Epithelial cell of proximal tubule (primary cell): ENCODE measurements at regions not wholly inside any gene's neighbourhood (a gene's known extent, or its start where the extent isn't known, plus 50 kb on each side); places are given as distances from the start of the nearest gene placed in this dataset.
"Not testable (repeated sequence)": the region's sequence is repeated elsewhere in the genome, so short reads cannot be mapped to it uniquely, and the experiment has no call there.

Experiments
- DNase-seq: peaks from one replicate; pipeline ENCODE4 v3.0.0-alpha.2; 2011; ENCODE audit warnings: low read depth
- H3K4me3 ChIP-seq: 2 replicates; pipeline ENCODE4 v1.5.1; 2011; ENCODE audit warnings: low read depth, mild to moderate bottlenecking, low read length
- TF ChIP-seq, protein P1 (sequence below): conservative IDR thresholded peaks from 2 replicates; pipeline ENCODE4 v1.5.1; 2012; ENCODE audit warnings: low read depth, mild to moderate bottlenecking, low read length

DNA sequence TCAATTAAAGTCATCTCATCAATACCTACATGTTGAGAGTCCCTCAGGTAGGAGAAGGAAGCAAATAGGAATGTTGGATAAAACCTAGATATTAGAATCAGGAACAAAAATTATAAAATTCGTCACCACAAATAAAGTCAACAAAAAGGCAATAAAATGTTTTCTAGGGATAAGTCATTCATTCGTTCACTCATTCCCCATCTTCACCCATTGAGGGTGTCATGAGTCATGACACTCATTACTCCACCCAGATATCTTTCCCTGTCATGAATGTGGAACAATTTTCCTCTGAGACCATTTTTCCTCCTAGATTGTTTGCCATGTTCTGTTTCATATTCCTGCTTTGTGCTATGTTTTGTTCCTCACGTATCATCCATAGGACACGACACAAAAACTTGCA lies 50.9 kb upstream of the OLIG3 start:
- TF ChIP-seq, protein P1, sequence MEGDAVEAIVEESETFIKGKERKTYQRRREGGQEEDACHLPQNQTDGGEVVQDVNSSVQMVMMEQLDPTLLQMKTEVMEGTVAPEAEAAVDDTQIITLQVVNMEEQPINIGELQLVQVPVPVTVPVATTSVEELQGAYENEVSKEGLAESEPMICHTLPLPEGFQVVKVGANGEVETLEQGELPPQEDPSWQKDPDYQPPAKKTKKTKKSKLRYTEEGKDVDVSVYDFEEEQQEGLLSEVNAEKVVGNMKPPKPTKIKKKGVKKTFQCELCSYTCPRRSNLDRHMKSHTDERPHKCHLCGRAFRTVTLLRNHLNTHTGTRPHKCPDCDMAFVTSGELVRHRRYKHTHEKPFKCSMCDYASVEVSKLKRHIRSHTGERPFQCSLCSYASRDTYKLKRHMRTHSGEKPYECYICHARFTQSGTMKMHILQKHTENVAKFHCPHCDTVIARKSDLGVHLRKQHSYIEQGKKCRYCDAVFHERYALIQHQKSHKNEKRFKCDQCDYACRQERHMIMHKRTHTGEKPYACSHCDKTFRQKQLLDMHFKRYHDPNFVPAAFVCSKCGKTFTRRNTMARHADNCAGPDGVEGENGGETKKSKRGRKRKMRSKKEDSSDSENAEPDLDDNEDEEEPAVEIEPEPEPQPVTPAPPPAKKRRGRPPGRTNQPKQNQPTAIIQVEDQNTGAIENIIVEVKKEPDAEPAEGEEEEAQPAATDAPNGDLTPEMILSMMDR, result no peak
- no peak for DNase-seq

DNA sequence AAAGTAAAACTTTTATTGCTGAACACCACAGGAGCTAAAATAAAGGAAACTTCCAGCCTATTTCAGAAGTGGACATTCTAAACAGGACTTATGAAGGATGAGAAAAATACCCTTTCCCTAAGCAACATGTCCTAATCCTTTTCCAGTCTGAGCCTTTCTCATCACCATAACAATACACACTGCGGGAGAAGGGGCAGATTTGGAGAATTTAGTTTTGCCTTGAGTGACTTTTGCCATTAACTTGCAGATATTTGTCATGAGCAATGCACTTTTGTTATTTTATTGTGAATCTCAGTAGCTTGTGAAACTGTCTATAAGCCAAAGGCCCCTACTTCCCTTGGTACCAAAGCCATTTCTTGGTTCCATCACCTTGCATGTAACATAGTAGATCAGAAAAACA lies 53.0 kb upstream of the OLIG3 start:
- no peak for DNase-seq
- H3K4me3 ChIP-seq, result no peak overlapping the region
- TF ChIP-seq, protein P1, result no peak

More for the DNA sequence above, 50.9 kb upstream of the OLIG3 start:
- no peak overlapping the region for H3K4me3 ChIP-seq

DNA sequence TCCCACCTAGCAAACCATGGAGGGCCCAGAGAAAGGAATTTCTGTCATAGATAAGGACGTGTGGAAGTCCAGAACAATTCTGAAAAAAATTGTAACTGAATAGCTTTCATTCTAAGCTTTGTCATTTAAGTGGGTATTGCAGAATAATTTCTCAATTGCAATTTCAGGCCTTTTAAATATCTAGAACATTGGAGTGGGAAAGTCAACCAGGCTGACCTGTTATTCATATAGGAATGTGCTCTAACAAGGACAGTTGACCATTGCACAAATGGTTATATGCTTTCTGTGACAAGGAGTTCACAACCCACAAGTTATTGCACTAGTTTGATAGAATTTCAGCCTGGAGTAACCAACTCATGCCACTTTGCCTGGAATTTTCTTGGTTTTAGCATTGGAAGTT lies 53.4 kb upstream of the OLIG3 start:
- no peak overlapping the region for H3K4me3 ChIP-seq
- no peak for DNase-seq
- TF ChIP-seq, protein P1, result no peak

DNA sequence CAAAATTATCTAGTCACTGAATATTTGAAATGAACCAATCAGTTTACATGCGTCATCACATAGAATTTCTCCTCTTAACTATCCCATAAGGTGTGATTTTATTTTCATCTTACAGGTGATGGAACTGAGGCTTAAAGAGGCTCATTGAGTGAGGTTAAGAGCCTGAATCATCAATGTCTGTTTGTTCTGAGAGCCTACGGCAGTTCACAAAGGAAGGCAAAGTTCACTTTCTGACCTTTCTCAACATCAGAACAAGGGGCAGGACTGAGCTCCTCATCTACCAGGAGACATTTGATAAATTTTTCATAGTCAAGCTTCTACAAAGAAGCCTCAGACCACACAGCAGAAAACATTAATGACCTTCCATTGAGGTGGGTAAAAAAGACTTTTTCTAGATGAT lies 54.9 kb upstream of the OLIG3 start:
- no peak overlapping the region for H3K4me3 ChIP-seq
- DNase-seq, result no peak
- TF ChIP-seq, protein P1, result no peak

DNA sequence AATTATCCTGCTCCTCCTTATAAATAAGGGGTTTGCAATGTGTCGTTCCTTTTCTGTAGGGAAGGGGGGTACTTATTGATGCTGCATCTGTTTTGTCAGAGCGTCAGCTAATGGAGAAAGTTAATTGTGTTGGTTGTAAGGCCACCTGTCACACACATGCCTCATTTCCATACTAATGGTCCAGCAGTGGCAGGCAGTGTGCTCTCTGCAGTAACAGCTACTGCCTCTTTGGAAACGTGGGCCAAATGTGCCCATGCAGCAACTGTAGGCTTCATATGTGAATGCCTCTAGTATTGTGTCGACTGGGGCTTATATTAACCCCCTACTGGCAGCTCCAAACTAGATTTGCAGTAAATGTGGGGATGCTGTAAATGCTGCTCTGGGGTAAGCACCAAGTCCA lies 56.3 kb upstream of the OLIG3 start:
- no peak for DNase-seq
- H3K4me3 ChIP-seq, result no peak overlapping the region

DNA sequence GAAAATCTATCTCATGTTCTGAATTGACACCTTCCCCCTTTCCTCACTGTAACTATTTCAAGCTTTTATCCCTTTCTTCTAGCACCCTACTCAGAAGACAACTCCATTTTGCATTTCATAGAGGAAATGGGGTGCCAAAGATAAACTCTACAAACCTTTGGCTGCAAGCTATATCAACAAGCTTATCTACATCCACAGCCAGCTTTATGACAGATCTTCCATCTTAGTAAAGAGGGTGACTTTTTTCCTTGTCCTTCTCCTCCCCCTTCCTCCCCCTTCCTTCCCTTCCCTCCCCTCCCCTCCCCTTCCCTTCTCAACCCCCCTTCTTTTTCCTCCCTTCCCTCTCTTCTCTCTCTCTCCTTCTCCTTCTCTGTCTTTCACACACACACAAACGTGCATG lies 58.0 kb upstream of the OLIG3 start:
- H3K4me3 ChIP-seq, result no peak overlapping the region
- TF ChIP-seq, protein P1, result no peak
- no peak for DNase-seq

More for the DNA sequence above, 56.3 kb upstream of the OLIG3 start:
- TF ChIP-seq, protein P1, result no peak

DNA sequence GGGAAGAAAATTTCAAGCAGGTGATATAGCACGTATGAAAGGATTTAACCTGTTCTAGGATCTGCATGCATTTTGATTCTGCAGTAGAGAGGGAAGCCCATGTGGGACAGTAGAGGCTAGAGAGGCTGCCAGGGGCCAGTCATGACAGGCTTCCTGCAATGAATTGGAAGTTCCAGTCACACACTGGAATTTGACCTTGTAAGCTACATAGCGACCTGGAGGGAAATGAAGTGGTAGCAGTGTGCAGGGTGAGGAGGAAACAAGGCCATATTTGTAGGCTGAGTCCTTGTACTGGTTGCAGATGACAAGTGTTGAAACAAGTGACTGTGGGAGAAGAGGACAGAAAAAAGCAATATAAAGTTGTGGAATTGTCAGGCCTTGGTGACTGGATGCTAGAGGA lies 58.6 kb upstream of the OLIG3 start:
- H3K4me3 ChIP-seq, result no peak overlapping the region
- TF ChIP-seq, protein P1, result no peak
- DNase-seq, result no peak

DNA sequence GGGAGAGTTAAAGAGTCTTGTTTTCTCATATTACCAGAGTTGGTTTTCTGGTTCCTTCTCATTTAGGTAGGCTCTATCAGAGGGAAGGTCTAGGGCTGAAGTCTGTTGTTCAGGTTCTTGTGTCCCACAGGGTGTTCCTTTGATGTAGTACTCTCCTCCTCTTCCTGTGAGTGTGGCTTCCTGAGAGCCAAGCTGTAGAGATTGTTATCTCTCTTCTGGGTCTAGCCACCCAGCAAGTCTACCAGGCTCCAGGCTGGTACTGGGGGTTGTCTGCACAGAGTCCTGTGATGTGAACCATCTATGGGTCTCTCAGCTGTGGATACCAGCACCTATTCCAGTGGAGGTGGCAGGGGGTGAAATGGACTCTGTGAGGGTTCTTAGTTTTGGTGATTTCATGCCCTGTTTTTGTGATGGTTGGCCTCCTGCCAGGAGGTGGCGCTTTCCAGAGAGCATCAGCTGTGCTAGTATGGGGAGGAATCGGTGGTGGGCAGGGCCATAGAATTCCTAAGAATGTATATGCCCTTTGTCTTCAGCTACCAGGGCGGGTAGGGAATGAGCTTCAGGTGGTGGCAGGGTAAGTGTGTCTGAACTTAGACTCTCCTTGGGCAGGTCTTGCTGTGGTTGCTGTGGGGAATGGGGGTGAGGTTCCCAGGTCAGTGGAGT lies 65.5 kb upstream of the OLIG3 start:
- not testable (repeated sequence) for DNase-seq, H3K4me3 ChIP-seq
